OCI-LY7 (cell line): ENCODE measurements at regions not wholly inside any gene's neighbourhood (a gene's known extent, or its start where the extent isn't known, plus 50 kb on each side); places are given as distances from the start of the nearest gene placed in this dataset.

Source experiments
- BruUV-seq: library from RNA; stranded (reverse); fragments of 400-500 nt; replicated peaks from 2 replicates; lab custom pipeline; 2021; lab: Mats Ljungman, UMichigan
- CTCF ChIA-PET: fragments of 300-600 bp; sonication (Branson Sonifier 250); formaldehyde crosslinking; loops from one replicate; lab custom pipeline; 2022; ENCODE audit warnings: antibody characterized with exemption; ENCODE audit not compliant: unreplicated experiment; lab: Charles Lee
- POLR2A ChIA-PET: fragments of 300-600 bp; sonication (Branson Sonifier 250); formaldehyde crosslinking; loops from one replicate; lab custom pipeline; 2022; ENCODE audit warnings: antibody characterized with exemption; lab: Charles Lee
- DNase-seq: peaks from one replicate; pipeline ENCODE4 v3.0.0-alpha.2; 2015; ENCODE audit warnings: low spot score
- H2AFZ ChIP-seq: fragments of 200-600 bp; sonication (generic), shearing (Covaris generic); 2 replicates; pipeline ENCODE4 v1.6.1; 2014; ENCODE audit warnings: mild to moderate bottlenecking, antibody characterized with exemption, low read length, moderate library complexity
- H3K27ac ChIP-seq: fragments of 200-600 bp; sonication (generic); 2 replicates; pipeline ENCODE4 v1.5.1; 2014; ENCODE audit warnings: mixed run types, low read depth, mild to moderate bottlenecking, moderate library complexity, low read length, inconsistent platforms; ENCODE audit not compliant: poor library complexity, severe bottlenecking
- H3K36me3 ChIP-seq: fragments of 200-600 bp; sonication (generic); 2 replicates; pipeline ENCODE4 v1.6.1; 2014; ENCODE audit warnings: mild to moderate bottlenecking, antibody characterized with exemption, low read length, moderate library complexity, mixed read lengths; ENCODE audit not compliant: insufficient read depth
- H3K4me1 ChIP-seq: fragments of 200-600 bp; sonication (generic); 2 replicates; pipeline ENCODE4 v1.5.1; 2014; ENCODE audit warnings: mild to moderate bottlenecking, low read length; ENCODE audit not compliant: insufficient read depth, poor library complexity, severe bottlenecking
- H3K4me2 ChIP-seq: fragments of 200-600 bp; sonication (generic); 2 replicates; pipeline ENCODE4 v1.6.1; 2014; ENCODE audit warnings: mild to moderate bottlenecking, low read length
- H3K4me3 ChIP-seq: fragments of 200-600 bp; sonication (generic); 2 replicates; pipeline ENCODE4 v1.5.1; 2014; ENCODE audit warnings: mild to moderate bottlenecking, low read depth, low read length; ENCODE audit not compliant: poor library complexity, severe bottlenecking
- H3K79me2 ChIP-seq: fragments of 200-600 bp; sonication (generic); 2 replicates; pipeline ENCODE4 v1.6.1; 2016; ENCODE audit warnings: low read depth, mild to moderate bottlenecking, low read length, moderate library complexity, mixed read lengths; ENCODE audit not compliant: insufficient read depth
- H3K9me2 ChIP-seq: fragments of 200-600 bp; sonication (generic); 2 replicates; pipeline ENCODE4 v1.6.1; 2016; ENCODE audit warnings: mild to moderate bottlenecking, low read length, mixed read lengths; ENCODE audit not compliant: insufficient read depth
- H3K9me3 ChIP-seq: fragments of 200-600 bp; sonication (generic); 2 replicates; pipeline ENCODE4 v1.6.1; 2014; ENCODE audit warnings: mild to moderate bottlenecking, mixed run types, low read length, mixed read lengths
- H4K20me1 ChIP-seq: fragments of 200-600 bp; sonication (generic); 2 replicates; pipeline ENCODE4 v1.6.1; 2014; ENCODE audit warnings: mild to moderate bottlenecking, antibody characterized with exemption, low read length, moderate library complexity, mixed read lengths; ENCODE audit not compliant: insufficient read depth
- EZH2phosphoT487 ChIP-seq: fragments of 200-600 bp; sonication (generic); IDR thresholded peaks from 2 replicates; pipeline ENCODE4 v1.6.1; 2018; ENCODE audit warnings: low read depth, borderline replicate concordance, mild to moderate bottlenecking, mixed run types, antibody characterized with exemption, low read length, moderate library complexity, mixed read lengths
- intact Hi-C: fragments of 100-400 bp; cut with micrococcal nuclease; formaldehyde crosslinking; loops from one replicate; pipeline ENCODE4 v1.10.0; 2022; ENCODE audit not compliant: unreplicated experiment
- TF ChIP-seq, protein P1 (sequence below): fragments of 200-600 bp; sonication (generic); conservative IDR thresholded peaks from 2 replicates; pipeline ENCODE4 v1.5.1; 2014; ENCODE audit warnings: mild to moderate bottlenecking, antibody characterized with exemption, low read length, moderate library complexity, mixed read lengths

GRCh38 chrX:137999071-137999470 is 433.1 kb downstream of the ZIC3 start:
- ChIA-PET POLR2A (no interaction called here), CTCF (no interaction called here)
- no peaks in the 10 kb centered on the region for H3K4me1 ChIP-seq
- BruUV-seq = no TSS peak
- H3K4me3 ChIP-seq = no peak overlapping the region
- H3K9me2 ChIP-seq = no peaks in the 10 kb centered on the region
- H3K36me3 ChIP-seq = no peaks in the 10 kb centered on the region
- H2AFZ ChIP-seq = no peak overlapping the region
- no peak overlapping the region for H3K27ac ChIP-seq
- no peaks in the 10 kb centered on the region for H3K9me3 ChIP-seq
- H3K4me2 ChIP-seq = no peak overlapping the region
- intact Hi-C loops = no loop called here
- TF ChIP-seq, protein P1, sequence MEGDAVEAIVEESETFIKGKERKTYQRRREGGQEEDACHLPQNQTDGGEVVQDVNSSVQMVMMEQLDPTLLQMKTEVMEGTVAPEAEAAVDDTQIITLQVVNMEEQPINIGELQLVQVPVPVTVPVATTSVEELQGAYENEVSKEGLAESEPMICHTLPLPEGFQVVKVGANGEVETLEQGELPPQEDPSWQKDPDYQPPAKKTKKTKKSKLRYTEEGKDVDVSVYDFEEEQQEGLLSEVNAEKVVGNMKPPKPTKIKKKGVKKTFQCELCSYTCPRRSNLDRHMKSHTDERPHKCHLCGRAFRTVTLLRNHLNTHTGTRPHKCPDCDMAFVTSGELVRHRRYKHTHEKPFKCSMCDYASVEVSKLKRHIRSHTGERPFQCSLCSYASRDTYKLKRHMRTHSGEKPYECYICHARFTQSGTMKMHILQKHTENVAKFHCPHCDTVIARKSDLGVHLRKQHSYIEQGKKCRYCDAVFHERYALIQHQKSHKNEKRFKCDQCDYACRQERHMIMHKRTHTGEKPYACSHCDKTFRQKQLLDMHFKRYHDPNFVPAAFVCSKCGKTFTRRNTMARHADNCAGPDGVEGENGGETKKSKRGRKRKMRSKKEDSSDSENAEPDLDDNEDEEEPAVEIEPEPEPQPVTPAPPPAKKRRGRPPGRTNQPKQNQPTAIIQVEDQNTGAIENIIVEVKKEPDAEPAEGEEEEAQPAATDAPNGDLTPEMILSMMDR = no peak
- no peak for TF ChIP-seq EZH2phosphoT487
- H3K79me2 ChIP-seq = no peaks in the 10 kb centered on the region
- H4K20me1 ChIP-seq = no peaks in the 10 kb centered on the region
- no peak for DNase-seq

DNA sequence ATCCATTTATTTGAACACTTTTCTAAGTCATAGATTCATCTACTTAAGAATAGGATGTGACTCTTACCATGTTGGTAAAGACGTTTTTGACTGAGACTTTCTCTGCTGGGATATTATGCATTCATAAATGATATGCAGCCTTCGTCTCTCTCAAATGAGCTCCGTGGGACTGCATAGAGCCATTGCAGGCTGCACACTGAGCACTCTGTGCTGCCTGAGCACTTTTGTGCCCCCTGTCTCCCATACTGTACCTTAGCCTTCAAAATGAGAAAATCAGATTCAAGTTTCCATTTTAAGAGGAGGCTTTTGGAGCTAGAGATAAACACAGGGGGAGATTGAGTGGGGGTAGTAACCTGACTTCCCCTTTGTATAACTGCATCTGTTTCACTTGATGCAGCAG is 433.6 kb downstream of the ZIC3 start:
- no peaks in the 10 kb centered on the region for H3K9me2 ChIP-seq
- H2AFZ ChIP-seq = no peak overlapping the region
- ChIA-PET CTCF (no interaction called here), POLR2A (no interaction called here)
- DNase-seq = no peak
- no peaks in the 10 kb centered on the region for H3K4me1 ChIP-seq
- no peaks in the 10 kb centered on the region for H3K79me2 ChIP-seq
- H3K9me3 ChIP-seq = no peaks in the 10 kb centered on the region
- H4K20me1 ChIP-seq = no peaks in the 10 kb centered on the region
- BruUV-seq = no TSS peak
- no peaks in the 10 kb centered on the region for H3K36me3 ChIP-seq
- no peak overlapping the region for H3K4me2 ChIP-seq
- TF ChIP-seq, protein P1 = no peak
- no peak for TF ChIP-seq EZH2phosphoT487
- intact Hi-C loops = no loop called here
- H3K4me3 ChIP-seq = no peak overlapping the region
- H3K27ac ChIP-seq = no peak overlapping the region

DNA sequence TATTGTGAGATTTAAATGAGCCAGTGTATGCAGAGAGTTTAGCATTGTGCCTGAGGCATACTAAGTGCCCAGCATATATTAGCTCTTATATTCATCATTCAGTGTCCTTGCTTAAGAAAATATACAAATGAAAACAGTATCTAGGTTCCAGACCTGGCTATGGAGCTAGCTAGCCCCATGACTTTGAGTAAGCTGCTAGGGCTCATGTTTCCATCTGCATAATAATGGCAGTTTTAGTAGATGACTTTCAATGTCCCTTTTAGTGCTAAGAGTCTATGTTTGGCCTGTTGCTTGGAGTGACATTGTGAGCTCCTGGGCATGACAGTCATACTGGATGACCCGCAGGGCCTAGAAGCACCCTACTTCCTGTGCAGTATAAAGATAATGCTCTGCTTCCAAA is 435.3 kb downstream of the ZIC3 start:
- intact Hi-C loops = no loop called here
- CTCF ChIA-PET = no interaction called here
- H3K27ac ChIP-seq = no peak overlapping the region
- no peak for TF ChIP-seq EZH2phosphoT487
- TF ChIP-seq, protein P1 = no peak
- POLR2A ChIA-PET = no interaction called here
- DNase-seq = no peak
- no peaks in the 10 kb centered on the region for H3K9me3 ChIP-seq
- H3K4me2 ChIP-seq = no peak overlapping the region
- no peaks in the 10 kb centered on the region for H3K9me2 ChIP-seq
- H3K36me3 ChIP-seq = no peaks in the 10 kb centered on the region
- BruUV-seq = no TSS peak
- no peak overlapping the region for H3K4me3 ChIP-seq
- H3K79me2 ChIP-seq = no peaks in the 10 kb centered on the region
- no peak overlapping the region for H2AFZ ChIP-seq
- no peaks in the 10 kb centered on the region for H4K20me1 ChIP-seq
- H3K4me1 ChIP-seq = no peaks in the 10 kb centered on the region
